DND-41 (cell line): ENCODE measurements at regions not wholly inside any gene's neighbourhood (a gene's known extent, or its start where the extent isn't known, plus 50 kb on each side); places are given as distances from the start of the nearest gene placed in this dataset.

Experiments
- ATAC-seq: fragments of 200-7000 bp; cut with Tn5 transposase; 3 replicates; pipeline ENCODE4 v1.9.1; 2021; ENCODE audit warnings: low read depth; ENCODE audit not compliant: insufficient read depth
- DNase-seq: peaks from one replicate; pipeline ENCODE4 v3.0.0-alpha.2; 2020
- H2AFZ ChIP-seq: 2 replicates; pipeline ENCODE4 v1.6.0; 2012; ENCODE audit warnings: low read depth, low read length
- H3K27ac ChIP-seq: 2 replicates; pipeline ENCODE4 v1.5.1; 2012; ENCODE audit warnings: low read length, inconsistent platforms
- H3K27me3 ChIP-seq: fragments of 200-600 bp; sonication (generic); 2 replicates; pipeline ENCODE4 v1.6.0; 2012; ENCODE audit warnings: low read length, mild to moderate bottlenecking, inconsistent platforms; ENCODE audit not compliant: insufficient read depth, poor library complexity
- H3K36me3 ChIP-seq: 2 replicates; pipeline ENCODE4 v1.5.1; 2012; ENCODE audit warnings: low read length, inconsistent platforms; ENCODE audit not compliant: insufficient read depth
- H3K4me1 ChIP-seq: 2 replicates; pipeline ENCODE4 v1.5.1; 2012; ENCODE audit warnings: mild to moderate bottlenecking, low read length; ENCODE audit not compliant: insufficient read depth
- H3K4me2 ChIP-seq: 2 replicates; pipeline ENCODE4 v1.6.0; 2012; ENCODE audit warnings: mild to moderate bottlenecking, moderate library complexity, low read length, inconsistent platforms; ENCODE audit not compliant: insufficient read depth
- H3K4me3 ChIP-seq, 2 experiments: fragments of 200-600 bp in 1 of 2; shearing (Covaris generic) in 1 of 2; 2 replicates each; pipeline ENCODE4 v1.5.1; 2012 to 2016; ENCODE audit warnings: inconsistent platforms in 2 of 2, low read length in 2 of 2, mild to moderate bottlenecking in 2 of 2, low read depth in 1 of 2, moderate library complexity in 1 of 2
- H3K79me2 ChIP-seq: 2 replicates; pipeline ENCODE4 v1.6.0; 2012; ENCODE audit warnings: low read length, inconsistent platforms; ENCODE audit not compliant: insufficient read depth
- H3K9ac ChIP-seq: 2 replicates; pipeline ENCODE4 v1.6.0; 2012; ENCODE audit warnings: low read depth, mild to moderate bottlenecking, inconsistent platforms, low read length, moderate library complexity
- H3K9me3 ChIP-seq: 2 replicates; pipeline ENCODE4 v1.5.1; 2012; ENCODE audit warnings: low read length, moderate library complexity, mild to moderate bottlenecking, inconsistent platforms; ENCODE audit not compliant: insufficient read depth, severe bottlenecking
- H4K20me1 ChIP-seq: 2 replicates; pipeline ENCODE4 v1.6.0; 2012; ENCODE audit warnings: low read length; ENCODE audit not compliant: insufficient read depth
- CTCF ChIP-seq: IDR thresholded peaks from 2 replicates; pipeline ENCODE4 v1.5.1; 2012; ENCODE audit warnings: borderline replicate concordance, low read length, moderate library complexity, mild to moderate bottlenecking; ENCODE audit not compliant: poor library complexity, severe bottlenecking; ENCODE audit errors: extremely low read depth
- EZH2 ChIP-seq: IDR thresholded peaks from 3 replicates; pipeline ENCODE4 v1.6.1; 2012; ENCODE audit warnings: borderline replicate concordance, low read depth, mild to moderate bottlenecking, moderate library complexity, low read length, inconsistent platforms; ENCODE audit not compliant: severe bottlenecking

- no peak for TF ChIP-seq EZH2
- no peak for TF ChIP-seq CTCF
- H4K20me1 ChIP-seq = no peaks in the 10 kb centered on the region
- H3K27ac ChIP-seq = no peak overlapping the region
- H3K9ac ChIP-seq = no peak overlapping the region
- peaks cover 9% of the 10 kb centered on the region for H3K9me3 ChIP-seq
- no peaks in the 10 kb centered on the region for H3K4me1 ChIP-seq
- no peak for DNase-seq
- H3K27me3 ChIP-seq = no peaks in the 10 kb centered on the region
- H2AFZ ChIP-seq = no peak overlapping the region
- no peaks in the 10 kb centered on the region for H3K36me3 ChIP-seq
- H3K4me2 ChIP-seq = no peak overlapping the region
- ATAC-seq = no peak
- no peak overlapping the region for H3K4me3 ChIP-seq
- no peaks in the 10 kb centered on the region for H3K79me2 ChIP-seq
Observed at GRCh38 chr14:61139006-61139599, 142.0 kb downstream of the TMEM30B start.

GRCh38 chr14:61132894-61133293 is 148.2 kb downstream of the TMEM30B start:
- Histone ChIP-seq H3K4me1 (peaks cover 3% of the 10 kb centered on the region; the same call in 1 of the 2 replicates), H2AFZ (no peak overlapping the region), H3K4me2 (no peak overlapping the region)

GRCh38 chr14:61132336-61132735 is 148.8 kb downstream of the TMEM30B start:
- H3K4me2 ChIP-seq = no peak overlapping the region
- no peaks in the 10 kb centered on the region for H3K9me3 ChIP-seq
- no peak overlapping the region for H3K9ac ChIP-seq
- H3K27me3 ChIP-seq = peaks cover 2% of the 10 kb centered on the region
- DNase-seq = no peak
- no peaks in the 10 kb centered on the region for H3K79me2 ChIP-seq
- no peak overlapping the region for H3K27ac ChIP-seq
- no peaks in the 10 kb centered on the region for H4K20me1 ChIP-seq
- no peaks in the 10 kb centered on the region for H3K36me3 ChIP-seq
- peaks cover 3% of the 10 kb centered on the region; the same call in 1 of the 2 replicates for H3K4me1 ChIP-seq
- TF ChIP-seq EZH2 (no peak), CTCF (no peak)
- H3K4me3 ChIP-seq = no peak overlapping the region
- no peak overlapping the region for H2AFZ ChIP-seq
- ATAC-seq = no peak

More at GRCh38 chr14:61132894-61133293, 148.2 kb downstream of the TMEM30B start:
- Histone ChIP-seq H4K20me1 (no peaks in the 10 kb centered on the region), H3K36me3 (no peaks in the 10 kb centered on the region), H3K4me3 (no peak overlapping the region), H3K27me3 (peaks cover 2% of the 10 kb centered on the region), H3K27ac (no peak overlapping the region), H3K9ac (no peak overlapping the region), H3K9me3 (no peaks in the 10 kb centered on the region), H3K79me2 (no peaks in the 10 kb centered on the region)
- ATAC-seq (no peak), DNase-seq (no peak)
- TF ChIP-seq CTCF (no peak), EZH2 (no peak)
